Tibial artery (tissue), 4 donors: ENCODE measurements at regions not wholly inside any gene's neighbourhood (a gene's known extent, or its start where the extent isn't known, plus 50 kb on each side); places are given as distances from the start of the nearest gene placed in this dataset.

ENCODE experiments used
- DNase-seq, 2 donors: peaks; one replicate each; pipeline ENCODE4 v3.0.0-alpha.2; 2019
- H3K27ac ChIP-seq, 2 donors: fragments of 200-600 bp; sonication (generic) in 1 of 2; 1 replicate in 1 of 2; 2 replicates in 1 of 2; pipeline ENCODE4 v1.5.1; 2018 to 2019; ENCODE audit warnings: mild to moderate bottlenecking in 1 of 2
- H3K27me3 ChIP-seq, 2 donors: fragments of 200-600 bp; sonication (generic) in 1 of 2; one replicate each; pipeline versions ENCODE4 v1.5.1 to v1.6.0; 2016 to 2019
- H3K36me3 ChIP-seq, 3 donors: fragments of 200-600 bp; sonication (generic) in 2 of 3; one replicate each; pipeline ENCODE4 v1.5.1; 2016 to 2019; ENCODE audit warnings: mild to moderate bottlenecking in 2 of 3
- H3K4me1 ChIP-seq, 4 donors: fragments of 200-600 bp; sonication (generic) in 2 of 4; 1 replicate in 3 of 4; 2 replicates in 1 of 4; pipeline ENCODE4 v1.5.1; 2016 to 2019
- H3K4me3 ChIP-seq, 2 donors: fragments of 200-600 bp; sonication (generic) in 1 of 2; 1 replicate in 1 of 2; 2 replicates in 1 of 2; pipeline ENCODE4 v1.5.1; 2018 to 2019; ENCODE audit warnings: mild to moderate bottlenecking in 2 of 2
- H3K9me3 ChIP-seq, 3 donors: fragments of 200-600 bp; sonication (generic) in 1 of 3; one replicate each; pipeline ENCODE4 v1.5.1; 2016 to 2019
- CTCF ChIP-seq, 2 experiments: fragments of 200-600 bp in 1 of 2; fragments of 450-650 bp in 1 of 2; IDR thresholded peaks; one replicate each; pipeline ENCODE4 v1.5.1; 2017 to 2019; ENCODE audit warnings: antibody characterized with exemption in 2 of 2, mild to moderate bottlenecking in 1 of 2, moderate library complexity in 1 of 2
- intact Hi-C: fragments of 100-400 bp; cut with DNase I; formaldehyde crosslinking; loops from one replicate; pipeline ENCODE4 v1.15.0; 2023; ENCODE audit warnings: low total_unique reads

- Histone ChIP-seq H3K27ac (no peak overlapping the region), H3K36me3 (no peaks in the 10 kb centered on the region), H3K27me3 (no peaks in the 10 kb centered on the region), H3K4me1 (no peaks in the 10 kb centered on the region), H3K9me3 (no peaks in the 10 kb centered on the region), H3K4me3 (no peak overlapping the region)
- intact Hi-C loops, result no loop called here
- no peak for TF ChIP-seq CTCF (IDR thresholded peaks at IDR 0.05)
- DNase-seq, result no peak
These were observed 350.4 kb upstream of the SEMA6D start for GRCh38 chr15:47366884-47367283.

DNA sequence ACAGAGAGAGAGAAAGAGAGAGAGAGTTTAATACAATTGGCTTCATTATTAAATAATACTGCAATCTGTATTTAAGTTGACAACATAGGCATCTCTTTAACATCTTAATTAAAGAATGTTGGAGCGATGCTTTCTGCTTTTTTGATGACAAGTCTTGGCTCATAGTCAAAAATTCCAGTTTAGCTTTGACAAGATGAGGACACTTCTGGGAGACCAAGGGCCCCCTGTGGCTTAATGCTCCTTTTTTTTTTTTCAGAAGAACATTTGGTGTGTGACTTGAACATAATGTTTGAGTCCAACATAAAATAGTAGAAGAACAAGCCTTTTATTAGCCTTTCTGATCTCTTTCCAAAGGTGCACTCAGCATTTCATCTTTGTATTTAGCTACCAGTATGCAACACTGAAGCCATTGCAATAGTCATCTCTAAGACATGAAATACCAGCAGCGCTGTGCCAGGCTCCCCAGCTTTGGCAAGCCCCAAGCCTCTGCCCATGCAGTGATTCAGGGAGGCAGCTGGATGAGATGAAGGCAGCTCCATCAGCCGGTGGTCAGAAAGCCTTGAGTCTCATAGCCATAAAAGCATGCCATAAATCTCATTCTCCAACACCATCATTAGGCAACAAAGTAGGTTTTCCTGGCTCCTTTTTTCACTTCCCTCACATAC is 349.4 kb upstream of the SEMA6D start:
- Histone ChIP-seq H3K27me3 (no peaks in the 10 kb centered on the region), H3K36me3 (no peaks in the 10 kb centered on the region), H3K27ac (no peak overlapping the region), H3K4me3 (no peak overlapping the region), H3K4me1 (no peaks in the 10 kb centered on the region), H3K9me3 (no peaks in the 10 kb centered on the region)
- TF ChIP-seq CTCF (IDR thresholded peaks at IDR 0.05), result no peak
- DNase-seq, result no peak
- intact Hi-C loops, result no loop called here

DNA sequence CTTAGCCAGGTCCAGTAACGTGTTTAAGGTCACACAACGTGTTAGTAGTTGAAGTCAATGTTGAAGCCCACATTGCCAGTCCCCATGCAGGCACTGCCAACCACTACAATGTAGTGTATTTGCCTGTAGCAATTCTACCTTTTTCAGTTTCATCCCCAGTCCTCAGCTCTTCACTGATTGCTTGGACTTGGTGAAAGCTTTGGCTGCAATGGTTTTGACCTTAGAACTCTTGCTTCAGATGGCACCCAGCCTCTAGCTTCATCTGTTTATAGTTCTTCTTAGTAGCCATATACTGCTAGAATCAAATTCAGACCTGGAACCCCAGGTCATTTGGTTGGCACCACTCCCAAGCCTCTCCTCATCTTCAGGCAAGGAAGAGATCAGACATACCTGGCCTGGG is 345.4 kb upstream of the SEMA6D start:
- no peak overlapping the region for H3K4me3 ChIP-seq
- H3K36me3 ChIP-seq, result no peaks in the 10 kb centered on the region
- no peaks in the 10 kb centered on the region for H3K4me1 ChIP-seq
- no peaks in the 10 kb centered on the region for H3K27me3 ChIP-seq
- H3K9me3 ChIP-seq, result no peaks in the 10 kb centered on the region
- TF ChIP-seq CTCF (IDR thresholded peaks at IDR 0.05), result no peak
- no peak overlapping the region for H3K27ac ChIP-seq
- intact Hi-C loops, result no loop called here
- no peak for DNase-seq

- intact Hi-C loops, result no loop called here
- H3K4me1 ChIP-seq, result no peaks in the 10 kb centered on the region
- H3K4me3 ChIP-seq, result no peak overlapping the region
- DNase-seq, result no peak
- no peaks in the 10 kb centered on the region for H3K36me3 ChIP-seq
- H3K9me3 ChIP-seq, result no peaks in the 10 kb centered on the region
- TF ChIP-seq CTCF (IDR thresholded peaks at IDR 0.05), result no peak
- no peaks in the 10 kb centered on the region for H3K27me3 ChIP-seq
- no peak overlapping the region for H3K27ac ChIP-seq
These were observed 343.1 kb upstream of the SEMA6D start for GRCh38 chr15:47374222-47374621.

- intact Hi-C loops, result no loop called here
- no peaks in the 10 kb centered on the region for H3K9me3 ChIP-seq
- H3K4me3 ChIP-seq, result no peak overlapping the region
- H3K27ac ChIP-seq, result no peak overlapping the region
- no peaks in the 10 kb centered on the region for H3K36me3 ChIP-seq
- no peak for DNase-seq
- no peak for TF ChIP-seq CTCF (IDR thresholded peaks at IDR 0.05)
- no peaks in the 10 kb centered on the region for H3K27me3 ChIP-seq
- H3K4me1 ChIP-seq, result no peaks in the 10 kb centered on the region
These were observed 341.1 kb upstream of the SEMA6D start for GRCh38 chr15:47376190-47376589.

GRCh38 chr15:47377465-47377864 is 339.8 kb upstream of the SEMA6D start:
- H3K9me3 ChIP-seq, result no peaks in the 10 kb centered on the region
- intact Hi-C loops, result no loop called here
- no peak for DNase-seq
- H3K27me3 ChIP-seq, result no peaks in the 10 kb centered on the region
- no peak overlapping the region for H3K27ac ChIP-seq
- TF ChIP-seq CTCF (IDR thresholded peaks at IDR 0.05), result no peak
- no peaks in the 10 kb centered on the region for H3K36me3 ChIP-seq
- no peaks in the 10 kb centered on the region for H3K4me1 ChIP-seq
- H3K4me3 ChIP-seq, result no peak overlapping the region
